ENCODE measurements at regions not wholly inside any gene's neighbourhood (a gene's known extent, or its start where the extent isn't known, plus 50 kb on each side); places are given as distances from the start of the nearest gene placed in this dataset.

DNA sequence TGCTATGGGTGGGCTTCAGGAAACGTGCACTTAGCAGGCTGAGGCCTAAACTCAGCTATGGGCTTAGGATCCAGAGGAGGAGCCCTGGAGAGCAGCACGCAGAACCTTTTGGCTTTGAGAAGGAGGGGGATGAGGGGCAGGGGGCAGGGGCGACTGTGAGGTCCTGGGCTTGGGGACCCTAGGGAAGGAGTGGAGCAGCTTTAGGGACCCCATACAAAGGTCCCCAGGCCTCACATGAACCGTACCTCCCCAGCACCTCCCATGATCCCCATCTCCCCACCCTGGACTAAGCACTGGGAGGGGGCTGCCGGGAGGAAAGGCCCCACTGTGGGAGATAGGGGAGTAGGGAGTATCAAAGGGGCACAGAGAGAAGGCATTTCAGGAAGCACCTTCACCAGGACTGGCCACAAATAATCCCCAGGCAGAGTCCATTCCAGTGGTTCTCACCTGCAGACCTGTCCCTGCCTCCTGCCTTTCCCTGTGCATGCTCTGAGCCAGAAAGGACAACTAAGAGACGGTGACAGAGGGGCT lies 62.0 kb upstream of the KLF13 start:
- no peak for DNase-seq

DNA sequence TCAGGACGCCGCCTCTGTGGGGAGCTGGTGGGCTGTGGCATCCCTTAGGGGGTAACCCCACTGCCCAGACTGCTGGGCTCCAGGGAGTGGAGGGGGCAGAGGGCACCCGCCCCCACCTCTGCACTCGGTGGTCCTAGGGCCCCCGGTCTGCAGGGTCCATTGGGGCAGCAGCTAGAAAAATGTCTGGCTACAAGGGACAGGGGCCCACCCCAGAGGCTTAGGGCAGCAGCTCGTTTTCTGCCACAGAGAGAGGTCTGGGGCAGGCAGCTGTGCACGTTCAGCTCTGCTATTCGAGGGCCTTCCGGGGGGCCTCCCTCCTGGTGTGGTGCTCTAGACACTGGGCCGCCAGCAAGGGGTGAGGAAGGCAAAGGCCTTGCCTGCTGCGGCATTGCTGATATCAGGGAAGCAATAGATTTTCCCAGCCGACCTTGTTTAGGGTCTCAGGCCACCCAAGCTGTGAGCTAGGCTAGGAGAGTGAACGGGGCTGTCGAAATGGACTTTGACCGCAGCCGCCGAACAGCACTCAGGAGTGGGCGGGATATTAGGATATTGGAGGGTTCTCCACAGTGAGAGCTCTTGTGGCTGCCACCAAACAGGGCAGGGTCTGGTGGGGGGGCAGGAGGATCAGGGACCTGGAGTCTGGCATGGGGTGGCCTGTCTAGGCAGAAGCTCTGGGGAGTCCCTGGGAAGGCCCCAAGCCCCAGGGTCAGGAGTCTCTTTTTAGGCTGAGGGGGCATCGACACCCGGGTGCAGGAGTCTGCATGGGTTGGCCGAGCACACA lies 61.4 kb upstream of the KLF13 start:
- DNase-seq: no peak

DNA sequence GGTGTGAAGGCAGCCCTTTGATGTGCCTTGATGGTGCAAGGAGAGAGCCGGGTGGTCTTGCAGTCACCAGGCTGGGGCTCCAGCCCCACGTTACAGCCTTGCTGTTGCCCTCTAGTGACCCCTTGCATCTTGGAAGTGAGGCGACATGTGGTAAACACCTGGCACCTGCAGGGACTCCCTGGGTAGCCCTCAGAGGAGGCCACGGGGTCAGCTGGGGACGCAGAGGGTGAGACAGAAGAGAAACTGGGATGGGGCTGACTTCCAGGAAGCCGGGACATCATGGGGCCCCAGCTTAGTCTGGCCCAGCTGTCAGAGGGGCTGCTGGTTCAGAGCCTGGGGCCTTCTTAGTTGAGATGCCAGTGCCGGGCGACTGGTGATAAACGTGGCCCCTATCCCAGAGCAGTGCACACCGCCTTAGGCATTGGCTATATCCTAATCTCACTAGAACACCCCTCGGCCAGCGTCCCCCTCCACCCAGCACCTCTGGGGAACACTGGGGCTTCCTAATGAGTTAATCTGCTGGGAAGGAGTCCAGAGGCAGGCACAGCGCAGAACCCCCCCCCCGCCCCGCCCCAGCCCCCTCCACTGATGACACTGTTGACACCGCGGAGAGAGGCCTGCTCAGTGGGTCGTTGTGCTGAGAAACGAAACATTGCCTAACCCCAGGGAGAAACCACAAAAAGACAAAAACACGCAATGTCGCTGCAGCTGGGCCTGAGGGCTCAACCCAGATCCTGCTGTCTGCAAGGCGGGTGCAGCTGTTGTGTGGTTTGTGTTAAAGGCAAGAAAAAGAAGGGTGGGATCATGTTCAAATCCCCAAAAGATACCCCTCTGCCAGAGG lies 60.5 kb upstream of the KLF13 start:
- DNase-seq: no peak

GRCh38 chr15:31266712-31267111 lies 59.9 kb upstream of the KLF13 start:
- DNase-seq: no peak

GRCh38 chr15:31267161-31268107 lies 59.2 kb upstream of the KLF13 start:
- DNase-seq: no peak

DNA sequence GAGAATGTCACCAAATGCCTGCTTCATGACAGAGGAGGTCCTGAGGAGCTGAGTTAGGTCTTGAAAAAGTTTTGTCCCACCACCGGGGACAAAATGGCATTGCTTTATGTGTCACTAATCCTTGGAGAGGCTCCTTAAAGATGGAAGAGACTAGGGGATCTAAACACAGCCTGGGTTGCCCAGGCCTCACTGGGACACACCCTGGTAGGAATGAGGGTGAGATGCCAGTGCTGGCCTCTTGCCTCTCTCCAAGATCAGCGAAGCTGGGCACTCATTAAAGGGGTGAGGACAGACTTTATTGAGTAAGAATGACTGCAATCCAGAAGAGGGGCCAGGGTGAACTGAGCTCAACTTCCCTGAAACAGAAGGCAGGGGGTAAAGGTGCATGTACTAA lies 58.5 kb upstream of the KLF13 start:
- DNase-seq: no peak

GRCh38 chr15:31268911-31269784 lies 57.5 kb upstream of the KLF13 start:
- DNase-seq: peak; percentile 73

DNA sequence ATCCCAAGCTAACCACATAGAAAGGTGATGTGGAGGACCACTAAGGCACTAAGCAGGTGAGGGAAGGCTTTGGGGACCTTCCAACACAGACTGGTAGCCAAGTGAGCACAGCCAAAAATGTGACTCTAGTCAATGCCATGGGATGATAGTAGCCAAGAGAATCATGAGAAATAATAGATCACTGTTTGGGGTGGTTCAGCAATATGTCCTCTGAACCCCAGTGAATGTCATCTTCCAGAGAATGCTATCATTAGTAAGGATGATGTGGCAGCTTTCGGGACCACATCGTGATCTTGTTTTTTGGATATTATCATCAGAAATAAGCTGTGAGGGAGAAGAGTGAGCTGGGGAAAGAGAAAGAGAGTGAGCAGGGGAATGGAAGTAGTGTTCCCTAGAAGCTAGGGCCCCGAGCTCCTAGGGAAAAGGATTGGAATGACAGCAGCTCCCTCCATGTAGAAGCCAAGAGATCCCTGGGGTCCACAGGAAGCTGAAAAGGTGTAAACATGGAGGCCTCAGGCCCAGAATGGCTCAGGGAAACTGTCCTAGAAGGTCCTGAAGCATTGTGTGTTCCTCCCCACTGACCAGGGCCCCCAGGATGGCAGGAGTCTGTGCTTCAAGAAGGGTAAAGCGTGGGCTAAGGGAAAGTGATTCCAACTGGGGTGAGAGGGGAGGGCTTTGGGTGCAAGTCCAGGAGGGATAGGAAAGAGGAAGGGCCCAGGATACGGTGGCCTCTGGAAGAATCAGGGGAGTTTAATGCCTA lies 56.6 kb upstream of the KLF13 start:
- DNase-seq: no peak

DNA sequence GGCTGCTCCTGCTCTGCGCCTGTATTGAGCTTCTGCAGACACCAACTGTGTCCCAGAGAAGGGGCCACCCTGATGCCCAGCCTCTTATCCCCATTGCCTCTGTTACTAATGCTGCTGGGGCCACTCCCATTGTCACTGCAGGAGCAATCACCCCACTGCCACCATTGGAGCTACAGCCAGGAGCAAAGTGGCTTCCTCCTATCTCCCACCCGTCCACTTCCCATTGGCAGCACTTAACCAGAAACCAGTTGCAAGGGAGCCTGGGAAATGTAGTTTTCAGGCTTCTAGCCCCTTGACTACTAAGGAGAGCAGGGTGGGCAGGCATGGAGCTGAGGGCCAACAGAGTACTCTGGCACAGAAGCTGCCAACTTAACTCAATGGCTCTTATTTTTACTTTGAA lies 55.9 kb upstream of the KLF13 start:
- DNase-seq: no peak

- DNase-seq: no peak
Observed at GRCh38 chr15:31271224-31271635, 55.4 kb upstream of the KLF13 start.

- no peak for DNase-seq
Observed at GRCh38 chr15:31271711-31272557, 54.7 kb upstream of the KLF13 start.

DNA sequence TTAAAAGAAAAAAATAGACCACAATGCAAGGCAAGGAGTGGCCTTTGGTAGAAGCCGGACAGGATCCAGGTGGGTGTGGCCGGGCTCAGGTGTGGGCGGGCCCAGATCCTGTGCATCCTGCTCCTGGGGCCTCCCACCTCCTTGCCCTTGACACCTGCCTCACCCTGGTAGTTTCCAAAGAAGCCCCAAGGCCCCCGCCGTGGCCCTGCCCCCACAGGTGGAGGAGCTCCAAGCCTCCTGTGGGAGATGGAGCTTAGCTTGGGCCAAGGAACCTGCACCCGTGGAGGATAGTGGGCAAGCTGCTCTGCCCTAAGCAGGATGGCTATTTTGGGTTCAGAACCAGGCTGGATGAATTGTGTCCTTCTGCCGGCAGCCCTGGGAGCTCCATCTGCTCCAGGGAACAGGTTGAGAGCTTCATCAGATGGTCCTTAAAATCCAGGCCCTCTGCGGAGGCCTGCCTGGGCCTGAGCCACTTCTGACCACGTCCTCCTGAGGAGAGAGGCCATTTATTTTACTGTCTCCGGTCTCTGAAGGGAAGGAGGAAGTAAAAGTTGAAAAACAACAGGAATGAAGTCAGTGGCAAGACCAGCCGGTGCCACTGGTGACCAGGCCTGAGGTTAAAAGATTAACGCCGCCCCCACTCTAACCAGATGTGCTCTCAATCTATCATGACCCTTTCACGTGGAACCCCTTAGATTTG lies 53.9 kb upstream of the KLF13 start:
- DNase-seq: no peak

GRCh38 chr15:31273258-31273941 lies 53.2 kb upstream of the KLF13 start:
- no peak for DNase-seq

- DNase-seq: no peak
Observed at GRCh38 chr15:31274496-31275330, 51.9 kb upstream of the KLF13 start.

DNA sequence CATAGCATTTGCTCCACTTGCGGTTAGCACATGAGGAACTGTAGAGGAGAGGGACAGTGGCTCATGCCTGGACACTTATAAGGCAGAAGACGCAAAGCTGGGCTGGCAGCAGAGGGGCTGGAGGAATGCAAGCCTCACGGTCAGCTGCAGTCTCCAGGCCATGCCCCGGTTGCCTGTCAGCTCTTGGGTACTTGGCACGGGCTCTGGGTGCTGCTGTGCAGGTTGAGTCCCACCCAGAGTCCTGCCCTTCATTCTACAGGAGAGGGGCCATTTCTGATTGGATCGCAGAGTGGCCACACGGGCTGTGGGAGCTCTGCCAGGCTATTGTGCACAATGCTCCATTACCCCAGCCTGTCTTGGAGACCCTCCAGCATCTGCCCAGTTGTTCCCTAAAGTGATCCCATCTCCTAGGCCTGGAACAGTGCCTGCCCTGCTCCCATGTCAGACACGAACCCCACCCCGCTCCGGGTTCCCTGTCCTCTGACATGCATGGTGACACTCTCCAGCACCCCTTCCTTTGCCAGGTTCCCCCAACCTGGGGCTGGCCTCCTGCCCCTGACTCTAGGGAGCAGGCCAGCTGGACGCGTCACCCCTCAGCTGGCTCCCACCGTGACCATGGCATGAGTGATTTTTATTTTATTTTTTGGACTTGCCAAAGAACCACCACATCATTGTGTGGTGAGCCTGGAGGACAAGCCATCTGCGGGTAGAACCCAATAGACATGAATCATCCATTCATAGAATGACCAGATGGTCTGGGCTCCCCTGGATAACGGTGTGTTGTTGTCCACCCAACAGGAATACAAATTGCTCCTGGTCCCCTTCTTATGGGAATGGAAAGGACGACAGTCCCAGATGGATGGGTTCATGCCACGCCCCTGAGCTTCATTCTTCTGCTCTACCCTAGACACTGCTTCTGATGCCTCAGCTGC lies 51.0 kb upstream of the KLF13 start:
- DNase-seq: no peak

DNA sequence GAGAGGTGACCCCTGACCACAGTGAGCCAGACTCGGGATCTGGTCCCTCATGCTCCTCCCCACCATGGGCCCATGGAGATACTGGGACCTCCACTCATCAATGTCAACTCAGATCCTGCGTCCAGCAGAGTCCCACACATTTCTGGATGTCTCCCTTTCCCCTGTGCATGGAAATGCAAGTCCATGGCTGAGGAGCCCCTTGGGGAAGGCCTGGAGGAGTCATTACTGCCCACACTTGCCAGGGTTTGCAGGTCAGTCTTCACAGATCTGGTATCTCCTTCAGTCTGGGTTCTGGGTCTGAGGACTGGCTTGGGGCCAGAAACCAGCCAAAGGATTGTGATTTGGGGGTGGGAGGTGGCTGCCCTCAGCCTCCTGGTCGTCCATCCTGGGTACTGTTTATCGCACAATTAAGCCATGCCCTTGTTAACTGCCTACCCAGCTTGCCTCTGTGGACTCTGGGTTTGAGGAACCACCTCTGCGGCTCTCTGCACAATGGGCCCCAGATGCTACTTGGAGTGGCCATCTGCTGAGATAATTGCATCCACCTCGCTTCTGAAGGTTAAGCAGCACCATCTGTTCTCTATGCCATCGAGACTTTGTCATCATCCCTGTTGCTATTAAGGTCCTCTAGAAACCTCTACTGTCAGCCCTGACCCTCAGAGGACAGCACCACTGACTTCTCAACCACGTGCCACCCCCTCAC lies 49.9 kb upstream of the KLF13 start:
- no peak for DNase-seq
